PFSK-1 (cell line): ENCODE measurements at regions not wholly inside any gene's neighbourhood (a gene's known extent, or its start where the extent isn't known, plus 50 kb on each side); places are given as distances from the start of the nearest gene placed in this dataset.

Experiments used
- FOXP2 ChIP-seq: optimal IDR thresholded peaks from 2 replicates; pipeline ENCODE3; 2011; ENCODE audit warnings: borderline replicate concordance, control low read depth, inconsistent platforms; ENCODE audit not compliant: insufficient read depth; ENCODE audit errors: extremely low read length, extremely low read depth
- POLR2AphosphoS5 ChIP-seq: IDR thresholded peaks from 2 replicates; pipeline ENCODE4 v1.6.1; 2012; ENCODE audit warnings: low read depth, mild to moderate bottlenecking, control low read depth, low read length, moderate library complexity
- SIN3A ChIP-seq: IDR thresholded peaks from 2 replicates; pipeline ENCODE4 v1.6.1; 2012; ENCODE audit warnings: mild to moderate bottlenecking, low read length, moderate library complexity, borderline replicate concordance; ENCODE audit not compliant: insufficient read depth
- TAF1 ChIP-seq: IDR thresholded peaks from 2 replicates; pipeline ENCODE4 v1.6.1; 2012; ENCODE audit warnings: low read length, control low read depth, borderline replicate concordance; ENCODE audit not compliant: insufficient read depth
- TF ChIP-seq, protein P1 (sequence below), 2 experiments: IDR thresholded peaks; 2 replicates each; pipeline versions ENCODE4 v1.6.1 to v1.8.0; 2011 to 2012; ENCODE audit warnings: low read depth in 2 of 2, low read length in 2 of 2, control low read depth in 1 of 2, inconsistent platforms in 1 of 2, mild to moderate bottlenecking in 1 of 2, moderate library complexity in 1 of 2; ENCODE audit not compliant: insufficient read depth in 1 of 2

DNA sequence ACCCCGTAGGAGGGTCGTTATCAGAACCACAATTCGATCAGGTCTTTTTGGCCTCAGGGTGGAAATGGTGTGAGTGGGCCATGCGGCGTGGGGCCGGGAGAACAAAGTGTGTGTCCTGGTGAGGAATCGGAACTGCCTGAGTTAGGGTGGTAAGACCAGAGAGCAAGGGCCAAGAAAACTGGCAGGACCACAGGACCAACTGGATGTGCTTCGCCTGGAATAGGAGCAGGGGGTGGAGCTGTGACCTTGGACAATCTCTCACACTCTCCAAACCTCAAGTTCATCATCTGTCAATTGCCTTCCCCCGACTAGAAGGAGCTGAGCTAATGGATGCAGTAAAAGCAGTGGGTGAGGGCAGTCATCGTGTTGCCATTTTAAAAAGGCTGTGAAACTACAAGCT, 59.5 kb downstream of the NAV1 start:
- TF ChIP-seq TAF1 (no peak), SIN3A (no peak), POLR2AphosphoS5 (no peak), FOXP2 (no peak)
- TF ChIP-seq, protein P1, sequence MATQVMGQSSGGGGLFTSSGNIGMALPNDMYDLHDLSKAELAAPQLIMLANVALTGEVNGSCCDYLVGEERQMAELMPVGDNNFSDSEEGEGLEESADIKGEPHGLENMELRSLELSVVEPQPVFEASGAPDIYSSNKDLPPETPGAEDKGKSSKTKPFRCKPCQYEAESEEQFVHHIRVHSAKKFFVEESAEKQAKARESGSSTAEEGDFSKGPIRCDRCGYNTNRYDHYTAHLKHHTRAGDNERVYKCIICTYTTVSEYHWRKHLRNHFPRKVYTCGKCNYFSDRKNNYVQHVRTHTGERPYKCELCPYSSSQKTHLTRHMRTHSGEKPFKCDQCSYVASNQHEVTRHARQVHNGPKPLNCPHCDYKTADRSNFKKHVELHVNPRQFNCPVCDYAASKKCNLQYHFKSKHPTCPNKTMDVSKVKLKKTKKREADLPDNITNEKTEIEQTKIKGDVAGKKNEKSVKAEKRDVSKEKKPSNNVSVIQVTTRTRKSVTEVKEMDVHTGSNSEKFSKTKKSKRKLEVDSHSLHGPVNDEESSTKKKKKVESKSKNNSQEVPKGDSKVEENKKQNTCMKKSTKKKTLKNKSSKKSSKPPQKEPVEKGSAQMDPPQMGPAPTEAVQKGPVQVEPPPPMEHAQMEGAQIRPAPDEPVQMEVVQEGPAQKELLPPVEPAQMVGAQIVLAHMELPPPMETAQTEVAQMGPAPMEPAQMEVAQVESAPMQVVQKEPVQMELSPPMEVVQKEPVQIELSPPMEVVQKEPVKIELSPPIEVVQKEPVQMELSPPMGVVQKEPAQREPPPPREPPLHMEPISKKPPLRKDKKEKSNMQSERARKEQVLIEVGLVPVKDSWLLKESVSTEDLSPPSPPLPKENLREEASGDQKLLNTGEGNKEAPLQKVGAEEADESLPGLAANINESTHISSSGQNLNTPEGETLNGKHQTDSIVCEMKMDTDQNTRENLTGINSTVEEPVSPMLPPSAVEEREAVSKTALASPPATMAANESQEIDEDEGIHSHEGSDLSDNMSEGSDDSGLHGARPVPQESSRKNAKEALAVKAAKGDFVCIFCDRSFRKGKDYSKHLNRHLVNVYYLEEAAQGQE (IDR thresholded peaks at IDR 0.05; ENCODE audit: insufficient read depth in 1 of 2, low read depth in 2 of 2, low read length in 2 of 2) = no peak

DNA sequence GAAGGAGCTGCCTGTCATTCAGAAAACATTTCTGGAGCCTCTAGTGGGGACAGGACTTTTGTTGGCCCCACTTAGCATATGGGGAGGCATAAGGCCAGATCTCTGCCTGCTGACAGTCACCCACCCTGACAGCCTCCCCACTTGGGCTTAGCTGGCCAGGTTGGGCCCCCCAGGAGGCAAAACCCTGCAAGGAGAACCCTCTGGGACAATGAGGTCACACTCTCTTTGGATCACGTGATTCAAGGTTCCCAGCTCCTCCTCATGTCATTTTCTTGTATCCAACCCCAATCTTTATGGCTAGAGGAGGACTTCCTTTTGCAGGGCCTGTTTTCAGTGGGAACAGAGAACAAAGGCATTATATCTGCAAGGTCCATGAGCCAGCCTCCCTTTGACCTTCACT, 60.0 kb downstream of the NAV1 start:
- TF ChIP-seq TAF1 (no peak), SIN3A (no peak), FOXP2 (no peak), POLR2AphosphoS5 (no peak)
- TF ChIP-seq, protein P1 (IDR thresholded peaks at IDR 0.05; ENCODE audit: insufficient read depth in 1 of 2, low read depth in 2 of 2, low read length in 2 of 2) = no peak

DNA sequence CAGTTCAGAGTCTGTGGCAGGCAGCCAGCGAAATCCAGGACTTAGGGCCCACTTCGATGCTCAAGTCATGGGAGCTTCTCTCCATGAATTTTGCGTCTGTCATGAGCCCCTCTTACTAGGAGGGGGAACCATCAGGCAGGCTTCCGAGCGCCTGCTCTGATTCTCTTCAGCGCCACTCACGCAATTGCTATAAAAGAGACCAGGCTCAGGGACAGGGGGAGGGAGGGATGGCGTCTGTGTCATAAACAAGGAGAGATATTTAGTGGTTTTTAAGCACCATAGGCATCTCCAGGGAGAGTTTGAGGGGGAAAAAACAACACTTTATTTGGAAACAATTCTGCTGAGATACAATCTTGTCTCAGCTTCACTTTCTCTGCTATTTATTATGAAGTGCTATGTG, 60.6 kb downstream of the NAV1 start:
- TF ChIP-seq TAF1 (no peak), FOXP2 (no peak), POLR2AphosphoS5 (no peak)
- TF ChIP-seq, protein P1 (IDR thresholded peaks at IDR 0.05; ENCODE audit: insufficient read depth in 1 of 2, low read depth in 2 of 2, low read length in 2 of 2) = no peak

DNA sequence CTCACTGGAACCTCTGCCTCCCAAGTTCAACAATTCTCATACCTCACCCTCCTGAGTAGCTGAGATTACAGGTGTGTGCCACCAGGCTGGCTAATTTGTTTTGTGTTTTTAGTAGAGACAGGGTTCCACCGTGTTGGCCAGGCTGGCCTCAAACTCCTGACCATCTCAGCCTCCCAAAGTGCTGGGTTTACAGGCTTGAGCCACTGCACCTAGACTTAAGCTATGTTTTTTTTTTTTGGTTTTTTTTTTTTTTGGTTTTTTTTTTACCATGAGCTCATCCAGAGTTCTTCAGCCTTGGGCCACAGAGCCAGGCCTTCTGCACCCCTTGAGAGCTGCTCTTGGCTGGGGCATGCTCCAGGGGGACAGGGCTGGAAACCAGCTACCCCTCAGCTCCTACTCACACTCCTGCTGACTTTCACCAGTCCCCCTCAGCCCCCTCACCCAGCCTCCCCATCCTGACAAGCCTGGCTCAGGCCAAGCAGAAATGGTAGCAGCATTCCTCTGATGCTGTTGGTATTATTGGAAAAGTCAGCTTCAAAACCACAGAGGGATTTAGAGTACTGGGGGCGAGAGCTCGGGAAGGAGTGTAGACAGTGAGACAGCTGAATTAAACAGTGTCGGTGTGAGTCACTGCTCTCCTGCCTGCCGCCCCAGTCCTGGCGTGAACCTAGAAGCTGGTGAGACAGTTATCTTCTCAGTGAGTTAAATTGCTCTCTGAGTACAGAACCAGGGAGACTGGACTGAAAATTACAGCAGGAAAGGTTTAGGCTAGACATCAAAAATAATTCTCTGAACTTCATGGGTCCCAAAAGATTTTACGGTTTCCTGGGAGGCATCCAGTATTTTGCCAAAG, 63.7 kb downstream of the NAV1 start:
- TF ChIP-seq POLR2AphosphoS5 (no peak), FOXP2 (peak; percentile 42)
- TF ChIP-seq, protein P1 (IDR thresholded peaks at IDR 0.05; ENCODE audit: insufficient read depth in 1 of 2, low read depth in 2 of 2, low read length in 2 of 2) = 0 out of 4 replicates have a peak, but pooled peaks of 1 of the 2 experiments have one; percentile 55
